Hepatocyte (in vitro differentiated cells): ENCODE measurements at regions not wholly inside any gene's neighbourhood (a gene's known extent, or its start where the extent isn't known, plus 50 kb on each side); places are given as distances from the start of the nearest gene placed in this dataset.

Source experiments
- CTCF ChIP-seq: fragments of 200-600 bp; sonication (generic); IDR thresholded peaks from 2 replicates; pipeline ENCODE4 v1.5.1; 2016; ENCODE audit warnings: antibody characterized with exemption, mild to moderate bottlenecking; ENCODE audit not compliant: poor library complexity
- EZH2 ChIP-seq: fragments of 200-600 bp; sonication (generic); IDR thresholded peaks from 2 replicates; pipeline ENCODE4 v1.6.1; 2016; ENCODE audit warnings: antibody characterized with exemption, mild to moderate bottlenecking, borderline replicate concordance

GRCh38 chr6:12482386-12483375 is 192.5 kb downstream of the EDN1 start:
- no peak for TF ChIP-seq EZH2
- no peak for TF ChIP-seq CTCF
